HEK293 (cell line): ENCODE measurements at regions not wholly inside any gene's neighbourhood (a gene's known extent, or its start where the extent isn't known, plus 50 kb on each side); places are given as distances from the start of the nearest gene placed in this dataset.

ENCODE experiments used
- CTCF ChIA-PET: fragments of 350-600 bp; formaldehyde crosslinking; extraction: SDS; loops from one replicate; lab custom pipeline; 2021; ENCODE audit warnings: antibody characterized with exemption; lab: Yijun Ruan, JAX
- POLR2A ChIA-PET: fragments of 300-600 bp; formaldehyde crosslinking; extraction: SDS; loops from one replicate; lab custom pipeline; 2020; ENCODE audit warnings: antibody characterized with exemption, inconsistent platforms; lab: Yijun Ruan, JAX
- H3K27ac ChIP-seq: fragments of 200-500 bp; sonication (Bioruptor generic); 2 replicates; pipeline ENCODE4 v1.5.1; 2014; ENCODE audit warnings: low read depth, low read length, control low read depth, inconsistent platforms; ENCODE audit errors: extremely low read depth
- H3K36me3 ChIP-seq, 2 experiments: fragments of 200-500 bp in 1 of 2; sonication (Bioruptor generic) in 1 of 2; 1 replicate in 1 of 2; 2 replicates in 1 of 2; pipeline ENCODE4 v1.5.1; 2014 to 2017; ENCODE audit warnings: inconsistent platforms in 2 of 2, low read length in 2 of 2; ENCODE audit not compliant: control insufficient read depth in 2 of 2, insufficient read depth in 1 of 2
- H3K4me1 ChIP-seq: fragments of 200-500 bp; sonication (Bioruptor generic); 2 replicates; pipeline ENCODE4 v1.5.1; 2014; ENCODE audit warnings: mild to moderate bottlenecking, low read length, inconsistent platforms; ENCODE audit not compliant: control insufficient read depth, insufficient read depth
- H3K4me3 ChIP-seq: 2 replicates; pipeline ENCODE4 v1.5.1; 2011; ENCODE audit warnings: low read depth, mild to moderate bottlenecking, control low read depth, low read length, moderate library complexity
- H3K9me3 ChIP-seq: fragments of 200-500 bp; sonication (Bioruptor generic); 2 replicates; pipeline ENCODE4 v1.5.1; 2014; ENCODE audit warnings: low read depth, low read length, inconsistent platforms; ENCODE audit not compliant: control insufficient read depth, insufficient read depth
- AEBP2 ChIP-seq: fragments of 450-650 bp; formaldehyde crosslinking; IDR thresholded peaks from 2 replicates; pipeline ENCODE4 v1.5.1; 2016; ENCODE audit warnings: missing biosample characterization, missing genetic modification characterization, borderline replicate concordance
- GLI4 ChIP-seq: fragments of 450-650 bp; formaldehyde crosslinking; IDR thresholded peaks from 2 replicates; pipeline ENCODE4 v1.5.1; 2016; ENCODE audit warnings: missing biosample characterization, missing genetic modification characterization
- HIC1 ChIP-seq: fragments of 450-650 bp; formaldehyde crosslinking; IDR thresholded peaks from 2 replicates; pipeline ENCODE4 v1.5.1; 2016; ENCODE audit warnings: missing biosample characterization, missing genetic modification characterization
- OSR2 ChIP-seq: fragments of 450-650 bp; formaldehyde crosslinking; IDR thresholded peaks from 2 replicates; pipeline ENCODE4 v1.5.1; 2016; ENCODE audit warnings: missing biosample characterization, missing genetic modification characterization
- RBAK ChIP-seq: fragments of 450-650 bp; formaldehyde crosslinking; IDR thresholded peaks from 2 replicates; pipeline ENCODE4 v1.5.1; 2016; ENCODE audit warnings: missing biosample characterization, missing genetic modification characterization
- REST ChIP-seq: fragments of 450-650 bp; formaldehyde crosslinking; IDR thresholded peaks from 2 replicates; pipeline ENCODE4 v1.5.1; 2016; ENCODE audit warnings: missing biosample characterization, missing genetic modification characterization
- SETDB1 ChIP-seq: IDR thresholded peaks from one replicate; pipeline ENCODE4 v1.6.1; 2017; ENCODE audit warnings: mild to moderate bottlenecking, low read length, moderate library complexity, mixed read lengths; ENCODE audit not compliant: insufficient read length
- YY2 ChIP-seq: fragments of 450-650 bp; formaldehyde crosslinking; IDR thresholded peaks from 2 replicates; pipeline ENCODE4 v1.5.1; 2016; ENCODE audit warnings: missing biosample characterization, missing genetic modification characterization
- ZBTB1 ChIP-seq: fragments of 450-650 bp; formaldehyde crosslinking; IDR thresholded peaks from 2 replicates; pipeline ENCODE4 v1.5.1; 2016; ENCODE audit warnings: missing biosample characterization, missing genetic modification characterization
- ZBTB17 ChIP-seq: fragments of 450-650 bp; formaldehyde crosslinking; IDR thresholded peaks from 2 replicates; pipeline ENCODE4 v1.5.1; 2016; ENCODE audit warnings: missing biosample characterization, missing genetic modification characterization
- ZNF132 ChIP-seq: fragments of 450-650 bp; formaldehyde crosslinking; IDR thresholded peaks from 2 replicates; pipeline ENCODE4 v1.5.1; 2017; ENCODE audit warnings: missing biosample characterization, missing genetic modification characterization, borderline replicate concordance
- ZNF157 ChIP-seq: fragments of 450-650 bp; formaldehyde crosslinking; IDR thresholded peaks from 2 replicates; pipeline ENCODE4 v1.5.1; 2016; ENCODE audit warnings: missing biosample characterization, missing genetic modification characterization
- ZNF211 ChIP-seq: fragments of 450-650 bp; formaldehyde crosslinking; IDR thresholded peaks from 2 replicates; pipeline ENCODE4 v1.5.1; 2016; ENCODE audit warnings: low read depth, missing biosample characterization, missing genetic modification characterization
- ZNF214 ChIP-seq: fragments of 450-650 bp; formaldehyde crosslinking; IDR thresholded peaks from 2 replicates; pipeline ENCODE4 v1.5.1; 2017; ENCODE audit warnings: missing biosample characterization, mild to moderate bottlenecking, missing genetic modification characterization, borderline replicate concordance
- ZNF223 ChIP-seq: fragments of 450-650 bp; formaldehyde crosslinking; IDR thresholded peaks from 2 replicates; pipeline ENCODE4 v1.5.1; 2016; ENCODE audit warnings: missing biosample characterization, missing genetic modification characterization
- ZNF248 ChIP-seq: fragments of 450-650 bp; formaldehyde crosslinking; IDR thresholded peaks from 2 replicates; pipeline ENCODE4 v1.5.1; 2017; ENCODE audit warnings: missing biosample characterization, missing genetic modification characterization
- ZNF274 ChIP-seq, 2 experiments: fragments of 200-500 bp in 1 of 2; fragments of 450-650 bp in 1 of 2; sonication (Bioruptor generic) in 1 of 2; formaldehyde crosslinking in 1 of 2; IDR thresholded peaks; 2 replicates each; pipeline versions ENCODE4 v1.5.1 to v1.6.1; 2014 to 2016; ENCODE audit warnings: borderline replicate concordance in 1 of 2, inconsistent platforms in 1 of 2, low read length in 1 of 2, missing biosample characterization in 1 of 2, missing genetic modification characterization in 1 of 2
- ZNF639 ChIP-seq: fragments of 450-650 bp; formaldehyde crosslinking; IDR thresholded peaks from 2 replicates; pipeline ENCODE4 v1.5.1; 2016; ENCODE audit warnings: missing biosample characterization, missing genetic modification characterization
- ZNF664 ChIP-seq: fragments of 450-650 bp; formaldehyde crosslinking; IDR thresholded peaks from 2 replicates; pipeline ENCODE4 v1.5.1; 2016; ENCODE audit warnings: missing biosample characterization, missing genetic modification characterization
- ZNF707 ChIP-seq: fragments of 450-650 bp; formaldehyde crosslinking; IDR thresholded peaks from 2 replicates; pipeline ENCODE4 v1.5.1; 2016; ENCODE audit warnings: missing biosample characterization, missing genetic modification characterization
- ZNF777 ChIP-seq: fragments of 450-650 bp; formaldehyde crosslinking; IDR thresholded peaks from 2 replicates; pipeline ENCODE4 v1.5.1; 2017; ENCODE audit warnings: missing biosample characterization, missing genetic modification characterization, borderline replicate concordance
- ZSCAN30 ChIP-seq: fragments of 450-650 bp; IDR thresholded peaks from 2 replicates; pipeline ENCODE4 v1.5.1; 2018; ENCODE audit warnings: missing biosample characterization, mild to moderate bottlenecking, missing genetic modification characterization, moderate library complexity

- POLR2A ChIA-PET: no interaction called here
- H3K27ac ChIP-seq: no peak overlapping the region
- CTCF ChIA-PET: interaction anchor here (0.6 kb wide), 2 partner anchors 678 to 1662 kb away, joined by 3 to 4 read pairs; no protein-coding TSS in a partner anchor
- no peaks in the 10 kb centered on the region for H3K4me1 ChIP-seq
- TF ChIP-seq HIC1 (tag by site-specific recombination) (no peak), ZNF211 (tag by site-specific recombination) (no peak), ZNF274 (IDR thresholded peaks at IDR 0.05; ENCODE audit: low read length) (no peak), ZNF274 (tag by site-specific recombination; IDR thresholded peaks at IDR 0.05; ENCODE audit: borderline replicate concordance) (no peak), ZNF214 (tag by site-specific recombination) (no peak), REST (no peak), AEBP2 (no peak), ZNF777 (tag by site-specific recombination) (no peak), ZNF248 (no peak), ZNF132 (tag by site-specific recombination) (no peak)
- no peaks in the 10 kb centered on the region for H3K36me3 ChIP-seq
- H3K4me3 ChIP-seq: no peak overlapping the region
- no peaks in the 10 kb centered on the region for H3K9me3 ChIP-seq
These were observed 85.7 kb upstream of the F13A1 start for GRCh38 chr6:6405997-6406714.

- H3K27ac ChIP-seq: no peak overlapping the region
- POLR2A ChIA-PET: no interaction called here
- H3K4me3 ChIP-seq: no peak overlapping the region
- no peaks in the 10 kb centered on the region for H3K4me1 ChIP-seq
- no peak for TF ChIP-seq ZNF157 (tag by site-specific recombination)
- H3K36me3 ChIP-seq: no peaks in the 10 kb centered on the region
- no peaks in the 10 kb centered on the region for H3K9me3 ChIP-seq
- CTCF ChIA-PET: interaction anchor here (0.6 kb wide), 2 partner anchors 678 to 1662 kb away, joined by 3 to 4 read pairs; no protein-coding TSS in a partner anchor
These were observed 86.2 kb upstream of the F13A1 start for GRCh38 chr6:6406715-6407070.

- no peaks in the 10 kb centered on the region for H3K36me3 ChIP-seq
- no peaks in the 10 kb centered on the region for H3K4me1 ChIP-seq
- CTCF ChIA-PET: interaction anchor here (0.6 kb wide), 1 partner anchor 1661 kb away, joined by 4 read pairs; no protein-coding TSS in a partner anchor
- H3K4me3 ChIP-seq: no peak overlapping the region
- H3K9me3 ChIP-seq: no peaks in the 10 kb centered on the region
- POLR2A ChIA-PET: no interaction called here
- H3K27ac ChIP-seq: no peak overlapping the region
- no peak for TF ChIP-seq ZNF223 (tag by site-specific recombination)
- no peak for TF ChIP-seq ZNF248
- TF ChIP-seq YY2 (tag by site-specific recombination): no peak
- TF ChIP-seq ZNF707 (tag by site-specific recombination): no peak
- TF ChIP-seq ZBTB17 (tag by site-specific recombination): no peak
- TF ChIP-seq ZNF639 (tag by site-specific recombination): no peak
- TF ChIP-seq ZBTB1 (tag by site-specific recombination): no peak
- no peak for TF ChIP-seq ZNF664 (tag by site-specific recombination)
- no peak for TF ChIP-seq RBAK (tag by site-specific recombination)
- no peak for TF ChIP-seq ZSCAN30 (tag by site-specific recombination)
- no peak for TF ChIP-seq GLI4 (tag by site-specific recombination)
- no peak for TF ChIP-seq SETDB1
- no peak for TF ChIP-seq OSR2
These were observed 86.7 kb upstream of the F13A1 start for GRCh38 chr6:6407071-6407741.
